M059J (cell line): ENCODE measurements at regions not wholly inside any gene's neighbourhood (a gene's known extent, or its start where the extent isn't known, plus 50 kb on each side); places are given as distances from the start of the nearest gene placed in this dataset.

Experiments used
- DNase-seq: peaks from one replicate; pipeline ENCODE4 v3.0.0-alpha.2; 2012; ENCODE audit warnings: low read depth

- DNase-seq: no peak
These were observed 147.9 kb upstream of the CBLN2 start for GRCh38 chr18:72692086-72692485.

DNA sequence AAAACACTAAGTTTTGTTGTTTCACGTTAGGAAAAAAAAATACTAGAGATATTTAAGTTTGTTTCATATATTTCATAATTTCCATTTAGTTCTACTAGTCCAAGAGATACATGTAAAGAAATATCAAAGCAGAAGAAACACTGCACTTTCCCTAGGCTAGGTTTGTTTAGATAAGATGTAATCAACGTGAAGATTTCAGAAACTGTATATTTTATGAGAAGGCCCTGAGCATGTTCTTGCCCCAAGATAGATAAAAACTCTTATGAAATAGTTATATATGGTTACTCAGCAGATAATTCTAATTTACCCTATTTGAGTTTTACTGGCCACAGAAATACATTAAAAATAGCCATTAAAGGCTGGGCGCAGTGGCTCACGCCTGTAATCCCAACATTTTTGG lies 143.6 kb upstream of the CBLN2 start:
- no peak for DNase-seq

DNA sequence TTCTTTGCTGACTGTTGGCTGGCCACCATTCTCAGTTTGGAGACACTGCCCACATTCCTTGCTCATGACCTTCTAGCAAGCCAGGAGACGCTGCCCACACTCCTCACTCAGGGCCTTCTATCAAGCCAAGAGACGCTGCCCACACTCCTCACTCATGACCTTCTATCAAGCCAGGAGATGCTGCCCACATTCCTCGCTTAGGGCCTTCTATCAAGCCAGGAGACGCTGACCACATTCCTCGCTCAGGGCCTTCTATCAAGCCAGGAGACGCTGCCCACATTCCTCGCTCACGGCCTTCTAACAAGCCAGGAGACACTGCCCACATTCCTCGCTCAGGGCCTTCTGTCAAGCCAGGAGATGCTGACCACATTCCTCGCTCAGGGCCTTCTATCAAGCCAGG lies 131.3 kb upstream of the CBLN2 start:
- peak; percentile 50 for DNase-seq

- DNase-seq: no peak
These were observed 130.6 kb upstream of the CBLN2 start for GRCh38 chr18:72674710-72675109.

GRCh38 chr18:72673242-72673641 lies 129.1 kb upstream of the CBLN2 start:
- no peak for DNase-seq

GRCh38 chr18:72672364-72673184 lies 128.4 kb upstream of the CBLN2 start:
- peak; percentile 18 for DNase-seq

DNA sequence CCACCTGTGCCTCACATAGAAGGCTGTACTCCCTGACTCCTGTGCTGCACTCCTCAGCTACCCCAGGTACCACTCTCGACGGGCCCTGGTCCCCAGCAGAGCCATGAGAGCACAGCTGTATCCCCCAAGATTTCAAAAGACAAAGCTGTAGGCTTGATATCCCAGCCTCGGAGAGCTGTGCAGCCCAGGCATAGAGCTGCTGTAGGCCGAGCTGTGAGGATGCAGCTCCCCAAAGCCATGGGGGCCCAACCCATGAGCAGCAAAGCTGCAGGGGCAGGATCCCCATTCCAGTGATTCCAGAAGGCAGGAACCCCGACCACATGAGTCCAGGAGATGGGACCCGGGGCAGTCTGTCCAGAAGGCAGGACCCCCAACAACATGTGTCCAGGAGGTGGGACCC lies 123.8 kb upstream of the CBLN2 start:
- no peak for DNase-seq

GRCh38 chr18:72652990-72653593 lies 109.0 kb upstream of the CBLN2 start:
- peak; percentile 32 for DNase-seq

DNA sequence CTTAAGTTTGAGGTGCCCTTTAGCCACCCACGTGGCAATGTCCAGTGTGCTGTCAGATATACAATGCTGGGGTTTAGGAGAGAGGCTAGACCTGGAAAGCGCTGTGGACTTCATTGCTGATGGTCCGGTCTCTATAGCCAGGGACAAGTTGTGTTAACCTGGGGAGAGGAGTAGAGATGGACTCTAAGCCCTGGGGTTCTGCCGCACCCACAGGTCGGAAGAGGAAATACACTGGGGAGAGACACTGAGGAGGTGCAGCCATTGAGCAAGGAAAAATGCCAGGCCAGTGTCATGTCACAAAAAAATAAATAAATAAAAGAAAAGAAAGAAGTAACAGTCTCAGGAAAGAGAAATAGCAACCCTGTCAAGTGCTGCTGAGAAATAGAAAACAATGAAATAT lies 106.9 kb upstream of the CBLN2 start:
- DNase-seq: no peak

DNA sequence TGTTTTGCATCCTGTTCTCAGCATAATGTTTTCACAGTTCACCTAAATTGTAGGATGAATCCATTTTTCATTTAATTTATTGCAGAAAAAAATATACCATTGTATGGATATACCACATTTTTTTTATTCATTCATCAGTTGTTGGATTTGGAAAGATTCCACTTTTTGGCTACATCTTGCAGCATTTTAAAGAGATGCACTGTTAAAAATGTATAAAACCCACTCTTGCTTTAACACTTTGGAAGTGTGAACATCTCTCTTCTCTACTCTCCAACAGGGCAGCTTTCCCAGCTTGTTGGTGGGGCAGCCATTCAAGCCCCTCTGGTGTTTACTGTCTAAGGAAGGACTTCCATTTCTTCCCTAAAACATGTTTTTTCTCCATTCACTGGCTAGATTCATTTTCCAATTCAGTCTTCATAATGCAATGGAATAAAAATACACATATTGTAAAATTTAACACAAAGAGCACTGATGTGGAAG lies 104.4 kb upstream of the CBLN2 start:
- no peak for DNase-seq

GRCh38 chr18:72648079-72648478 lies 103.9 kb upstream of the CBLN2 start:
- no peak for DNase-seq

- DNase-seq: no peak
These were observed 96.4 kb upstream of the CBLN2 start for GRCh38 chr18:72640557-72640956.

GRCh38 chr18:72638376-72638775 lies 94.2 kb upstream of the CBLN2 start:
- DNase-seq: no peak

DNA sequence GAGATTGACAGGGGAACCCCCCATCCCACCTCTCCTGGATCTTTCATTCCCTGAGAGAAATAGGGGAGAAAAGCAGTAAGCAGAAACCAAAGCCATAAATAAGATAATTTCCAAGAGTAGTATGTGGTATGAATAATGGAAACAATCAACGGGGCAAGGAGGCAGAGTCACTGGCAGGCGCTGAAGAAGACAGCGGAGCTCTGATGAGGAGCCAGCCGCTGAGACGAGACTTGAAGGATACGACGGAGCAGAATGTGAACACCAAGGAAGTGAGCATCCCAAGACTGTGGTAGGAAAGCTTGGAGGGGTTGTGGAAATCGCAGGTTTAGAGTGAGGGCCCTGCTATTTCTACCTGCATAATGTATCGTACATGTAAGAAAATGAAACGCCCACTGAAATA lies 93.6 kb upstream of the CBLN2 start:
- DNase-seq: no peak

DNA sequence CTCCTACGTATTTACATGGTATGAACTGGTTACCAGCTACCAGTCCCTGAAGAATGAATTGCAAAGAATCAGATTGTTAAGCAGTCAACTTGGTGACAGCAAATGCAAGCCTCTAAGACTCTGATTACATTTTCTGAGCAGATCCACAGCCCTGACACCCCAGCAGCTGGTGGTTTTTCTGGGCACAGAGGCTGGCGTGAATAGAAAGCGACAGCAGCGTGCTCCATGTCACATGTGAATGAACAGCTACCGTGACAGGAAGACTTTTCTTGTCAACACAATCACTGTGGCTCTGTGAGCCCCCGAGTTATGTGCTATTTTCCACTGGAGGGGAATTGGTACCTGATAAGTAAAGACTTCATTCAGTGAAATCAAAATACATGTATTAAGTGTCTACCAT lies 93.2 kb upstream of the CBLN2 start:
- no peak for DNase-seq

DNA sequence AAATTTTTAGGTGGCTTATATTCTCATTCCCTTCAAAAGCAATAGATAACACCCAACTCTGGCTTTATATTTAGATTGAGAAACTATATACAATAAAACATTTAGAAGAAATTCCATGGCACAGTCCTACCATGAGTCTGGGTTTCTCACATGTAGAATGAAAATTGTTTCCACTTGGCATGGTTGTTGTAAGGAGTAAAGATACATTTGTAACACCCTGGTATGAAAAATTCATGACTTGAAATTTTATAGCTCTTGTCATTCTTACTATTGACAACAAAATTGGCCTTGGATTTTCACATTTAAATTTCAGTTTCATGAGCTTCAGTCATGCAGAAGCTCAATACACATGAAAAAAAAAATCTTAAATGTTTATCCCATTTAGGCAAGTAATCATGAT lies 92.5 kb upstream of the CBLN2 start:
- no peak for DNase-seq

DNA sequence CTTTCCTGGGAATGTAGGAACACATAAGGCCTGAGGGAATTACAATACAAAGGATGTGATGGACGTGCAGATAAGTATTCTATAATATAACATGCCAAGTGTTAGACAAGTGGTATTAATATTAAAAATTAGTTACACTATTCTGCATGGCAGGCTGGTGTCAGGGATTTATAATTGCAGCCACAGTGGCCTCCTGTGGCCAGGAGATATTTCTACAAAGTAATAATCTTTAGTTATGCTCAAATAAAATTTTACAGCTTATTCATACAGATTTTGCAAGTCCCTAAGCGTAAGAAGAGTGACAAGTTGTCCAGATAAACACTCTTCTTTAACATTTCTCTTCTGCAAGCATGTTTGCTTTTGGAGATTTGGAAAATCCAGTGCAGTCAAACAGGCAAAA lies 90.4 kb upstream of the CBLN2 start:
- DNase-seq: no peak

GRCh38 chr18:72630991-72631390 lies 86.8 kb upstream of the CBLN2 start:
- no peak for DNase-seq

DNA sequence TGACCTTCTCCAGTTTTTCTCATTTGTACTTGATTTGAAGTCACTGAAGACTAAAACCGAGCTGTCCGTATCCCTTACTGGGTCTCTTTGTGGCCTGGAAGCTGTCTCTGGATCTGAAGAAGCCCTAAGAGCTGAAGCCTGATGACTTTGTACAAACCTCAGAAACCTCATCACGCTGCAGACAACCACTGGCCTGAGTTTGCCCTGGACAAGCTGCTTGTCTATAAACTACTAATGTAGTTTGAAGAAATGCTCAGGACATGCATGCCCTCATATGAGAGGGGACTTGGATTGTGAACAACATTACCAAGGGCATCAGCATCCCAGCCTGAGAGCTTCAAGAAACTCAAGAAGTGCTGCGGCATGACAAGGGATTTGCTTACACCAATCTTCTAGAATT lies 79.3 kb upstream of the CBLN2 start:
- no peak for DNase-seq

- DNase-seq: no peak
These were observed 69.4 kb upstream of the CBLN2 start for GRCh38 chr18:72613534-72613930.

DNA sequence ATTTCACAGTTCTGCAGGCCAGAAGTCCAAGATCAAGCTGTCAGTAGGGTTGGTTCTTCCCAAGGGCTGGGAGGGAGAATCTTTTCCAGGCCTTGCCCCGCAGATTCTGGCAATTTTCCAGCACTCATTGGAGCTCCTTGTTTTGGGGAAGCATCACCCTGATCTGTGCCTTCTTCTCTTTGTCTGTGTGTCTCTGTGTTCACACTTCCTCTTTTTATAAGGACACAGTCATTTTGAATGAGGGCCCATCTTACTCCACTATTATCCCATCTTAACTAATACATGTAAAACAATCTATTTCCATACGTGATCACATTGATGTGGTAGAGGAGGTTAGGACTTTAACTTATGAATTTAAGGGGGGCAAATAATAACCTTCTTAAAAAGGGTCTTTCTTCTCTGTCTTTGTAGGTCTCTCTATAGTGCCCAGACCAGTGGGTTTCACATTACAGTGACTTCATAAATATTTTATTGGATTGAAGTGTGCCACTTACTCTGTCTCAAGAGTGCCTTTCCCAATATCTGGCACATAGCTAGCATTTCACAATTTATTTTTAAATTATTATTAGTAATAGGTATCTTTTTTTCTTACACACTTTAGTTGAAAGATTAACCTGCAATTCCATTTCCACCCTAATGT lies 68.9 kb upstream of the CBLN2 start:
- no peak for DNase-seq

DNA sequence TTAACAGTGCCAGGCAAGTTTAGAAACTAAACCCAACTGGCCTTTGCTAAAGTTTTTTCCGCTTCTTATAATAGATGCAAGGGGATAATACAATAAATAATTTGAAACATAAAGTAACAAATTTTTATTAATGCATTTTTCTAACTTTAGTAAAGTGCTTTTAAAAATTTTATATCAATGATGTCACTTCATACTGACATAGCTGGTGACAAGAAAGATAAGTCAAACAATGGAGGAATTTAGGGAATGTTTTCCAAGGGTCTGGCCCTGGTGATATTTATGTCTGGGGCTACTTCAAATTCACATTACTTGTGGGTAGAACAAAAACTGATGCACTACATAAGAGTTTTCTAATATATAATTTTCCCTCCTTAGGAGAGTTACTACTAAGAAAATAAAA lies 61.2 kb upstream of the CBLN2 start:
- no peak for DNase-seq

DNA sequence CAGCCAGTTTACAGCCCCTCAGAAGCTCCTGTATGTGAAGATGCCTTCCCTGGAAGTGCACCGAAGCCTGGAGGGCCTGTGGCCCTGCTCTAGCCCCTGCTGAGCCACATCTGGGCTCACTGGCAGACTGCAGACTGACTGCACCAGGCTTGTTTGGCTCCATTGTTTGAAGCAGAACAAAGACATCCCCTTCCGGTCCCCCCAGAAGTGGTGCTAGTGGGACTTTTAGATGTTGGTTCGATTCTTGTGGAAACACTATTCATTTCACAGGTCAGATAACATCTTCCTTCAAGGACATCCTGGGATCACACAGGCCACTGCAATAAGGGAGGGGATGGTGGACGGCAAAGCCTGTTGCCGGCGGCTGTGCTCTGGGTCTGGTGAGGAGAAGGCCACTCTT lies 57.8 kb upstream of the CBLN2 start:
- no peak for DNase-seq
